Panc1 (cell line): ENCODE measurements at regions not wholly inside any gene's neighbourhood (a gene's known extent, or its start where the extent isn't known, plus 50 kb on each side); places are given as distances from the start of the nearest gene placed in this dataset.

Experiments
- CTCF ChIP-seq: fragments of 450-650 bp; IDR thresholded peaks from 2 replicates; pipeline ENCODE4 v1.5.1; 2017; ENCODE audit warnings: mild to moderate bottlenecking
- POLR2AphosphoS5 ChIP-seq: IDR thresholded peaks from 2 replicates; pipeline ENCODE4 v1.6.1; 2012; ENCODE audit warnings: mild to moderate bottlenecking, low read depth, low read length, moderate library complexity
- REST ChIP-seq, 2 experiments: IDR thresholded peaks; 2 replicates each; pipeline ENCODE4 v1.6.1; 2011 to 2012; ENCODE audit warnings: low read depth in 2 of 2, control low read depth in 1 of 2, low read length in 1 of 2, mild to moderate bottlenecking in 1 of 2, moderate library complexity in 1 of 2; ENCODE audit not compliant: insufficient read depth in 1 of 2
- TCF7L2 ChIP-seq: IDR thresholded peaks from 2 replicates; pipeline ENCODE4 v1.6.1; 2011; ENCODE audit warnings: mild to moderate bottlenecking, low read depth, low read length, inconsistent platforms

- TF ChIP-seq CTCF = no peak
- TF ChIP-seq REST (IDR thresholded peaks at IDR 0.05; ENCODE audit: insufficient read depth in 1 of 2, low read depth in 2 of 2, low read length in 1 of 2) = no peak
- TF ChIP-seq POLR2AphosphoS5 = no peak
- no peak for TF ChIP-seq TCF7L2
Measured at GRCh38 chr11:43574949-43575912, 105.3 kb upstream of the HSD17B12 start.
